ENCODE measurements at regions not wholly inside any gene's neighbourhood (a gene's known extent, or its start where the extent isn't known, plus 50 kb on each side); places are given as distances from the start of the nearest gene placed in this dataset.

DNA sequence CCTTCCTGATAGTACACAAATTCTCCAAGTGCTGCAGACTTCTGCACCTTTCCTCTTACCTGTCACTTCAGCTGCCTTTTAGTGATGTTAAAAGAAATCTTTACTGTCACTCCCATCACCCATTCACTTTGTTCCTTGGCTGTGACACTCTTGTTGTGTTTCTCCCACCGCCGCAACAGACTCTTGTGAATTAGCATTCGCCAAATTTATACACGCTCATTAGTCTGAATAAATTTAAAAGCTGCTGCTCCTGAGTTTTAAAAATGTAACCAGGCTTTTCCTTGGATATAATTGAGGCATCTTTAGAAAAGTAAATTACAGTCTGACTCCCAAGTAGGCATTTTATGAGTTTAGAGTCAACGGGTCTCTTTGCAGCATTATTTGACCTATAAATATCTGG is 1197.9 kb downstream of the BCL11B start:
- no peaks in the 10 kb centered on the region for H3K9me3 Mint-ChIP-seq
- intact Hi-C loops (cut with micrococcal nuclease), result no loop called here
- no peaks in the 10 kb centered on the region for H3K36me3 Mint-ChIP-seq (ENCODE audit: low read depth)

GRCh38 chr14:98077176-98077575 is 1194.8 kb downstream of the BCL11B start:
- H3K27me3 Mint-ChIP-seq (ENCODE audit: low read depth), result no peaks in the 10 kb centered on the region
- intact Hi-C loops (cut with micrococcal nuclease), result no loop called here
- DNase-seq (ENCODE audit: low spot score), result no peak
- no peaks in the 10 kb centered on the region for H3K36me3 Mint-ChIP-seq (ENCODE audit: low read depth)
- no peak overlapping the region for H3K27ac Mint-ChIP-seq
- no peak overlapping the region for H3K4me3 Mint-ChIP-seq (ENCODE audit: low read depth)
- no peaks in the 10 kb centered on the region for H3K9me3 Mint-ChIP-seq
- H3K4me1 Mint-ChIP-seq (ENCODE audit: low read depth), result no peaks in the 10 kb centered on the region

More for the DNA sequence above, 1197.9 kb downstream of the BCL11B start:
- Mint-ChIP-seq H3K4me1 (ENCODE audit: low read depth) (no peaks in the 10 kb centered on the region), H3K27me3 (ENCODE audit: low read depth) (no peaks in the 10 kb centered on the region), H3K4me3 (ENCODE audit: low read depth) (no peak overlapping the region), H3K27ac (no peak overlapping the region)
- no peak for DNase-seq (ENCODE audit: low spot score)

DNA sequence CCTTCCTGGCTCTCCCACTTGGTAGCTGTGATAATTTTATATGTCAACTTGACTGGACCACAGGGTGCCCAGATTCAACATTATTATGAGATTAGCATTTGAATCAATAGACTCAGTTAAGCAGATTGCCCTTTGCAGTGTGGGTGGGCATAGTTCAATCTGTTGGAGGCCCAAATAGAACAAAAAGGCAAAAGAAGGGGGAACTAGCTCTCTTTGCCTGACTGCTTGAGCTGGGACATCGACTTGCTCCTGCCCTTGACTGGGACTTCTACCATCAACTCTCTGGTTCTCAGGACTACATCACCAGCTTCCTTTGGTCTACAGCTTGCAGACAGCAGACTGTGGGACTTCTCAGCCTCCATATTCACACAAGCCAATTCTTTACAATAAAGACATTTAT is 1189.2 kb downstream of the BCL11B start:
- no peaks in the 10 kb centered on the region for H3K9me3 Mint-ChIP-seq

DNA sequence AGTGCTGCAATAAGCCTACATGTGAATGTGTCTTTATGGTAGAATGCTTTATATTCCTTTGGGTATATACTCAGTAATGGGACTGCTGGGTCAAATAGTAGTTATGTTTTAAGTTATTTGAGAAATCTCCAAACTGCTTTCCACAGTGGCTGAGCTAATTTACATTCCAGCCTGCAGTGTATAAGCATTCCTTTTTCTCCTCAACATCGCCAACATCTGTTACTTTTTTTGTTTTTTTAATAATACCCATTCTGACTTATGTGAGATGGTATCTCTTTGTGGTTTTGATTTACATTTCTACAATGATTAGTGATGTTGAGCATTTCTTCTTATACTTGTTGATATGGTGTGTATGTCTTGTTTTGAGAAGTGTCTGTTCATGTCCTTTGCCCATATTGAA is 1186.2 kb downstream of the BCL11B start:
- peaks cover 5% of the 10 kb centered on the region for H3K9me3 Mint-ChIP-seq
- intact Hi-C loops (cut with micrococcal nuclease), result no loop called here
- H3K4me3 Mint-ChIP-seq (ENCODE audit: low read depth), result no peak overlapping the region
- H3K4me1 Mint-ChIP-seq (ENCODE audit: low read depth), result no peaks in the 10 kb centered on the region
- DNase-seq (ENCODE audit: low spot score), result no peak
- H3K27ac Mint-ChIP-seq, result no peak overlapping the region
- no peaks in the 10 kb centered on the region for H3K27me3 Mint-ChIP-seq (ENCODE audit: low read depth)
- no peaks in the 10 kb centered on the region for H3K36me3 Mint-ChIP-seq (ENCODE audit: low read depth)

More for the DNA sequence above, 1189.2 kb downstream of the BCL11B start:
- no peaks in the 10 kb centered on the region for H3K4me1 Mint-ChIP-seq (ENCODE audit: low read depth)
- H3K4me3 Mint-ChIP-seq (ENCODE audit: low read depth), result no peak overlapping the region
- no peak for DNase-seq (ENCODE audit: low spot score)
- no peak overlapping the region for H3K27ac Mint-ChIP-seq
- no peaks in the 10 kb centered on the region for H3K36me3 Mint-ChIP-seq (ENCODE audit: low read depth)
- H3K27me3 Mint-ChIP-seq (ENCODE audit: low read depth), result no peaks in the 10 kb centered on the region
- intact Hi-C loops (cut with micrococcal nuclease), result no loop called here

- Mint-ChIP-seq H3K4me1 (ENCODE audit: low read depth) (peaks cover 8% of the 10 kb centered on the region), H3K36me3 (ENCODE audit: low read depth) (no peaks in the 10 kb centered on the region), H3K27me3 (ENCODE audit: low read depth) (no peaks in the 10 kb centered on the region), H3K9me3 (peaks cover 13% of the 10 kb centered on the region), H3K27ac (no peak overlapping the region), H3K4me3 (ENCODE audit: low read depth) (no peak overlapping the region)
- DNase-seq (ENCODE audit: low spot score), result no peak
- intact Hi-C loops (cut with micrococcal nuclease), result loop anchor here (10.0 kb wide), 1 partner anchor 118 kb away; no protein-coding TSS in a partner anchor
These were observed 1178.9 kb downstream of the BCL11B start for GRCh38 chr14:98093111-98093510.

- DNase-seq (ENCODE audit: low spot score), result no peak
These were observed 1172.5 kb downstream of the BCL11B start for GRCh38 chr14:98099527-98099926.

GRCh38 chr14:98101323-98101722 is 1170.7 kb downstream of the BCL11B start:
- Mint-ChIP-seq H3K27ac (no peak overlapping the region), H3K27me3 (ENCODE audit: low read depth) (no peaks in the 10 kb centered on the region), H3K36me3 (ENCODE audit: low read depth) (peaks cover 3% of the 10 kb centered on the region), H3K9me3 (peaks cover 18% of the 10 kb centered on the region), H3K4me1 (ENCODE audit: low read depth) (peaks cover 30% of the 10 kb centered on the region), H3K4me3 (ENCODE audit: low read depth) (no peak overlapping the region)
- intact Hi-C loops (cut with micrococcal nuclease), result no loop called here
- no peak for DNase-seq (ENCODE audit: low spot score)

More at GRCh38 chr14:98099527-98099926, 1172.5 kb downstream of the BCL11B start:
- H3K9me3 Mint-ChIP-seq, result peaks cover 18% of the 10 kb centered on the region
- H3K4me1 Mint-ChIP-seq (ENCODE audit: low read depth), result peaks cover 31% of the 10 kb centered on the region
- no peak overlapping the region for H3K4me3 Mint-ChIP-seq (ENCODE audit: low read depth)
- peaks cover 3% of the 10 kb centered on the region for H3K36me3 Mint-ChIP-seq (ENCODE audit: low read depth)
- no peaks in the 10 kb centered on the region for H3K27me3 Mint-ChIP-seq (ENCODE audit: low read depth)
- intact Hi-C loops (cut with micrococcal nuclease), result loop anchor here (1.0 to 10.0 kb wide), 3 partner anchors 78 to 135 kb away; no protein-coding TSS in a partner anchor
- peak overlapping the region; percentile 29 for H3K27ac Mint-ChIP-seq

DNA sequence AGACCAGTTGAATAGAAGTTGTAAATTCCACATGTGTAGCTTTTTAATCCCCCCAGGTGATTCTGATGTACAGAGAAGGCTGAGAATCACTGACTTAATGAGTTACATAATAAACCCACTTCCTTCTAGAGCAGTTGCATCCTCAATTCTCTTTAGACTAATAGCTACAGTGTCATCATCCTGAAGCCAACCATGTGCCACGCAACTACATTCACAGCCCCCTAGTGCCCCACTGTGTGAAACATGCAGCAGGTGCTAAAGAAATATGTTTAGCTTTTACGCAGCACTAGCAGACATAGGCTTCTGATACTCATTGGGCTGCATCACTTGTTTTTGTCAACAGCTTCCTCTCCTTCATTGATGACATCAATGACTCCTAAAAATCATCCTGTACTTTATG is 1168.3 kb downstream of the BCL11B start:
- H3K36me3 Mint-ChIP-seq (ENCODE audit: low read depth), result peaks cover 3% of the 10 kb centered on the region
- H3K4me3 Mint-ChIP-seq (ENCODE audit: low read depth), result no peak overlapping the region
- no peak overlapping the region for H3K27ac Mint-ChIP-seq
- peaks cover 13% of the 10 kb centered on the region for H3K9me3 Mint-ChIP-seq
- H3K27me3 Mint-ChIP-seq (ENCODE audit: low read depth), result no peaks in the 10 kb centered on the region
- H3K4me1 Mint-ChIP-seq (ENCODE audit: low read depth), result peaks cover 25% of the 10 kb centered on the region
- DNase-seq (ENCODE audit: low spot score), result no peak
- intact Hi-C loops (cut with micrococcal nuclease), result no loop called here

DNA sequence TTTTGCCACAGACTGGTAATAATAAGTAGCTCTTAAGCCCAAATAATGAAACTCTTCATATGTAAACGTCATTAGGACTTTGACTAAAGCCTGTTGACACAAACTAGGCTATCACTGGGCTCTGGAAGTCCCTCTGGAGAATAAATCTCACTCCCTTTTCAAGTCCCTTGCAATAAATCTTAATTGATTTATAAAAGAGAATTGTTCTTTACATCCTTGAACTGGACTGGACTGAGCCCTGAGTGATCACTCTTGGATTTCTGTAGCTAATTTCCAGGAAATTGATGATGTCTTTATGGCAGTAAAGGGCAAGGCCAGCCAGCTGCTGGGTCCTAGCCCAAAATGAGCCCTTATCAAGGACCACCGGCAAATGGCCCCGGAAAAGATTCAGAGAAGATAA is 1162.7 kb downstream of the BCL11B start:
- H3K36me3 Mint-ChIP-seq (ENCODE audit: low read depth), result no peaks in the 10 kb centered on the region
- intact Hi-C loops (cut with micrococcal nuclease), result no loop called here
- DNase-seq (ENCODE audit: low spot score), result no peak
- no peak overlapping the region for H3K4me3 Mint-ChIP-seq (ENCODE audit: low read depth)
- H3K4me1 Mint-ChIP-seq (ENCODE audit: low read depth), result peaks cover 7% of the 10 kb centered on the region
- no peak overlapping the region for H3K27ac Mint-ChIP-seq
- no peaks in the 10 kb centered on the region for H3K9me3 Mint-ChIP-seq
- H3K27me3 Mint-ChIP-seq (ENCODE audit: low read depth), result no peaks in the 10 kb centered on the region

GRCh38 chr14:98112194-98112780 is 1159.7 kb downstream of the BCL11B start:
- intact Hi-C loops (cut with micrococcal nuclease), result no loop called here
- no peak for DNase-seq (ENCODE audit: low spot score)
- H3K9me3 Mint-ChIP-seq, result no peaks in the 10 kb centered on the region

GRCh38 chr14:98114122-98114895 is 1157.7 kb downstream of the BCL11B start:
- Mint-ChIP-seq H3K9me3 (no peaks in the 10 kb centered on the region), H3K36me3 (ENCODE audit: low read depth) (no peaks in the 10 kb centered on the region), H3K27ac (no peak overlapping the region), H3K4me1 (ENCODE audit: low read depth) (peaks cover 13% of the 10 kb centered on the region), H3K27me3 (ENCODE audit: low read depth) (no peaks in the 10 kb centered on the region), H3K4me3 (ENCODE audit: low read depth) (no peak overlapping the region)
- intact Hi-C loops (cut with micrococcal nuclease), result no loop called here
- DNase-seq (ENCODE audit: low spot score), result no peak

More at GRCh38 chr14:98112194-98112780, 1159.7 kb downstream of the BCL11B start:
- Mint-ChIP-seq H3K4me3 (ENCODE audit: low read depth) (no peak overlapping the region), H3K36me3 (ENCODE audit: low read depth) (no peaks in the 10 kb centered on the region), H3K4me1 (ENCODE audit: low read depth) (peaks cover 13% of the 10 kb centered on the region), H3K27me3 (ENCODE audit: low read depth) (no peaks in the 10 kb centered on the region), H3K27ac (no peak overlapping the region)

DNA sequence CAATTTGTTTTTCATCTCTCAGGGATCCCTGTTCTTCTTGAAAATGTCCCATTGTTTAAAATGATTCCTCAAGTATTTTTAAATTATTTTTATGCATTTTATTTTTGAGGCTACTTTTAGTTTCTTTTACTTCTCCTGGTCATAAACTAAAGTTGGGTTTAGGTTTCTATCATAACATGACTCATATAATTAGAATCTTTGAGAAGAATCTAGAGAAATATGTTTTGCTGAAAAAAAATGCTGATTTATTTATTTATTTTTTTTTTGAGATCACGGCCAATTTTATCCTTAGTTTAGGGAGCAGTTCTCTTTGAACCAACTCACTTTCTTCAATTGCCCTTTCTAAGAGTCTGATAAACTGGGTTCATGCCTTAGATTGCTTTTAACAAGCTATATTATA is 1157.1 kb downstream of the BCL11B start:
- Mint-ChIP-seq H3K4me3 (ENCODE audit: low read depth) (no peak overlapping the region), H3K27me3 (ENCODE audit: low read depth) (no peaks in the 10 kb centered on the region), H3K27ac (no peak overlapping the region), H3K4me1 (ENCODE audit: low read depth) (peaks cover 13% of the 10 kb centered on the region), H3K36me3 (ENCODE audit: low read depth) (no peaks in the 10 kb centered on the region), H3K9me3 (peaks cover 3% of the 10 kb centered on the region)
- no peak for DNase-seq (ENCODE audit: low spot score)
- intact Hi-C loops (cut with micrococcal nuclease), result no loop called here

GRCh38 chr14:98118749-98119148 is 1153.2 kb downstream of the BCL11B start:
- Mint-ChIP-seq H3K4me3 (ENCODE audit: low read depth) (no peak overlapping the region), H3K9me3 (peaks cover 13% of the 10 kb centered on the region), H3K27ac (no peak overlapping the region), H3K27me3 (ENCODE audit: low read depth) (no peaks in the 10 kb centered on the region), H3K4me1 (ENCODE audit: low read depth) (peaks cover 19% of the 10 kb centered on the region), H3K36me3 (ENCODE audit: low read depth) (peaks cover 3% of the 10 kb centered on the region)
- intact Hi-C loops (cut with micrococcal nuclease), result no loop called here
- no peak for DNase-seq (ENCODE audit: low spot score)
